GM20431 (cell line): ENCODE measurements at regions not wholly inside any gene's neighbourhood (a gene's known extent, or its start where the extent isn't known, plus 50 kb on each side); places are given as distances from the start of the nearest gene placed in this dataset.

Source experiments
- in situ Hi-C: fragments of 300-500 bp; cut with MseI, MboI; formaldehyde crosslinking; loops from one replicate; pipeline ENCODE4 v1.15.0; 2020; ENCODE audit warnings: low sequenced_read_pairs; ENCODE audit not compliant: unreplicated experiment

- in situ Hi-C loops: loop anchor here (25.0 kb wide), 1 partner anchor 1099 kb away; no protein-coding TSS in a partner anchor
These were observed 444.6 kb upstream of the SGCG start for GRCh38 chr13:22736084-22736767.

DNA sequence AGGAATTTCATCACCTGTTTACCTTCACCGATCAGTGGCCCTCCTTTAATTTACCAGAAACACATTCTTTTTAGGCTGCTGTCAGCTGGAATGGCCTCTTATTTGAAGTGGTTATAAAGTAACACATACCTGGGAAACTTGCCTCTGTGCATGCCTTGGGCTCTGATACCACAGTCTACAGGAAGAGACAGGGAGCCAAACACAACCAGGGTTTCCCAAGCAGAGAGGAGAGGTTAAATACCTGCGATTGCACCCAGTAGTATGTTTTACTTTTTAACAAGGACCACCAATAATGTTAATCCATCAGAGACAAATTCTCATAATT is 444.0 kb upstream of the SGCG start:
- in situ Hi-C loops: loop anchor here (25.0 kb wide), 1 partner anchor 1099 kb away; no protein-coding TSS in a partner anchor

DNA sequence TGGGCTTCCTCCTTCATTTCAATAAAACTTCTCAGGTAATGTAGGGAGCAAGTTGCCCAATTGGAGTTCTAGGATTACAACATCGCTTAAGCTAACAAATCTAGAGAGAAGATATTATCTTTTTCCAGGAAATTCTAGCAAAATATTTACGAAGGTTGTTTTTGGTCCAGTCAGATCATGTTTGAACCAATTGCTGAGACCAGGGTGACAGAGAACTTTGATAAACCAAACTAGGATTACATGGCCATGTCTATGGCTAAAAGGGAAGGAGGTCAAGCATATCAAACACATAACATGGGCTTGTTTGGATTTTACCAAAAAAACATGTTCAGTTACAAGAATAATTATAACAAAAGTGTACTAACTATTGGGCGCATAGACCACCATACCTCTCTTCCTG is 442.4 kb upstream of the SGCG start:
- in situ Hi-C loops: loop anchor here (25.0 kb wide), 1 partner anchor 1101 kb away; no protein-coding TSS in a partner anchor

DNA sequence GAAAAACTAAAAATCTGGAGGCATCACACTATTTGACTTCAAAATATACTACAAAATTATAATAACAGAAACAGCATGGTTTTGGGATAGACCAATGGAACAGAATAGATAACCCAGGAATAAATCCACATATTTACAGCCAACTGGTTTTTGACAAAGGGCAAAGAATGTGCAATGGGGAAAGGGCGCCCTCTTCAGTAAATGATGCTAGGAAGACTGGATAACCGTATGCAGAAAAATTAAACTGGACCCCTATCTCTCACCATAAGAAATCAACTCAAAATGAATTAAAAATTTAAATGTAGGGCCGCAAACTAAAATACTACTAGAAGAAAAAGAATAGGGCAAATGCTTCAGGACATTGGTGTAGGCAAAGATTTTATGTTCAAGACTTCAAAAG is 440.5 kb upstream of the SGCG start:
- in situ Hi-C loops: loop anchor here (25.0 kb wide), 1 partner anchor 1103 kb away; no protein-coding TSS in a partner anchor

DNA sequence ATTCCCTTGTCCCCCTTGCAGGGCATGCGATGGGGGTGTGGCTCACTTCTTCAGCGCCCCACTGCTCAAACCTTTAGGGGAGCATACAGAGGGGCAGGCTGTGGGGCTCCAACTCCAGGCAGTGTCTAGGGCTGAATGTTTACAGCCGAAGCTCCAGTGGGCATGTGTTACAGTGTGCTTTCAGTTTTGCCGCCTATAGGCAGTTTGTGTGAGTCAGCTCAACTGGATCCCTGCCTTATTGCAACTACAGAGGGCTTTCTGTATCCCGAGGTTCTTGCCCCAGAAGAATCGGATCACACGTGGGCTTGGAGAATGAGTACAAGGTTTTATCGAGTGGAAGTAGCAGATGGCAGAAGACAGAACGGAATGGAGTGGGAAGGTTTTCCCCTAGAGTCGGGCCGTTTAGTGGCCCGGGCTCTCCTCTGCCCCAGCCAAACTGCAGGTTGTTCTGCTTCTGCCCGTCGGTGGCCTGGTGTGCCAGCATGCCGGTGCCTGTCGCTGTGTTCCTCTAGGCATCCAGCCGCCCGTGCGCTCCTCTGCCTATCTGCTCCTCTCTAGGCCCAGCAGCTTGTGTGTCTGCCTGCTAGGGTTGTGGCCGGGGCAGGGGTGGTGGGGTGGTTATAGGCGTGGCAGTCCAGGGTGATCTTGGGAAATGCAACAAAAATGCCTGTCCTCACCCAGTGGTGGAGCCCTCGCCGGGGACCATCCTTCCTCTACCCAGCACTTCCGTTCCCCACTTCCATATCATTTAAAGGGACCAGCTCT is 435.9 kb upstream of the SGCG start:
- in situ Hi-C loops: loop anchor here (25.0 kb wide), 1 partner anchor 1108 kb away; no protein-coding TSS in a partner anchor

GRCh38 chr13:22748866-22749577 is 431.8 kb upstream of the SGCG start:
- in situ Hi-C loops: loop anchor here (25.0 kb wide), 1 partner anchor 1112 kb away; no protein-coding TSS in a partner anchor

GRCh38 chr13:22749626-22750025 is 431.2 kb upstream of the SGCG start:
- in situ Hi-C loops: loop anchor here (25.0 kb wide), 1 partner anchor 1112 kb away; no protein-coding TSS in a partner anchor

DNA sequence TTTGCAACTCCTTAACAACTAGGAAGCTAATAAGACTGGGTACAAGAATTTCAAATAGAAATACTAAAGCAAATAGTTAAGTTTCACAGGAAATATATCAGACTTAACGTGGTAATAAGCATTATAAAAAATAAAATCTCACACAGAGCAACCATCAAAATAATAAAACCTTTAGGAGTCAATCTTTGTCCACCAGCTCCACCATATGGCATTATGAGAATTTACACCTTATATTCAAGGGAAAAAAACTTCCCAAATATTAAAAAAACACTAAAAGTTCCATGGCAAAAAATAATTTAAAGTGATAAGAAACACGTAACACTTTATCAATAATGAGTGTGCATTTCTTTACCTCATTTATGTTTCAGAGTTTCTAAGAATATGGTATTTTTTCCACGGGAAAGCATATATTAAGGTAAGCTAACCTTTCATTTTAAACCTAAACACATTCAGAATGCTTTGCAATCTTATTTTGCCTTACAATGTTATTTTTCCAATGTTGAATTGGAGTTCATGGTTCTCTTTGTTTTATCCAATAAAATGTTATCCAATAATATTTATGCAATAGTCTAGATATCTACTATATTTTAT is 423.2 kb upstream of the SGCG start:
- in situ Hi-C loops: no loop called here

DNA sequence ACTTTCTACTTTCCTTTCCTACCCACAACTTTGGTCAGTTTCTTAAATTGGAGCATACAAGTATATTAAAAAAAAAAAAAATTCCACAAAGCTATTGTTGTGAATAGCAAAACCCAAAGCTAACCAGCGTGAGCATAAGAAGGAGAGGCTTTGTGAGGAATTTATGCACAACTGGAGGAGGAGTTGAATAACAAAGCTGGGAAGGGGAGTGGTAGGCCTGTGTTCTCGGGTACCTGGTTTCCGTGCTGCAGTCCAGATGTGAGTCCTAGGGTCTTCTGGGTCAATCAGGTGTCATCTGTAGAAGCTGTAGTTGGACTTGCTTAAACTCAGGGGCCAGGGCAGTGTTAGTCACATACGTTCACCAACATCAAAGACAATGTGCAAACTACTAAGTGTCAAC is 422.5 kb upstream of the SGCG start:
- in situ Hi-C loops: no loop called here

DNA sequence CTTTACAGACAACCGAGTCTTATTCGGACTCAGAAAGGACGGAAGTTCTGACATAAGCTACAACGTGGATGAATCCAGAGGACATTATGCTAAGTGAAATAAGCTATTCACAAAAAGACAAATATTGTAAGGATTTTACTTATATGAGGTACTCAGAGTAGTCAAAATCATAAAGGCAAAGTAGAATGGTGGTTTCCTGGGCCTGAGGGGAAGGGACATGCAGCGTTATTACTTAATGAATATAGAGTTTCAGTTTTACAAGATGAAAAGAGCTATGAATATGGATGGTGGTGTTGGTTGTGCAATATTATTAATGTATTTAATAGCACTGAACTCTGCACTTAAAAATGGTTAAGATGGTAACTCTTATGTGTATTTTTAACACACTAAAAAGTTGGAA is 419.1 kb upstream of the SGCG start:
- in situ Hi-C loops: no loop called here

GRCh38 chr13:22765547-22765946 is 415.2 kb upstream of the SGCG start:
- in situ Hi-C loops: no loop called here

GRCh38 chr13:22770891-22771290 is 409.9 kb upstream of the SGCG start:
- in situ Hi-C loops: no loop called here

- in situ Hi-C loops: no loop called here
These were observed 407.3 kb upstream of the SGCG start for GRCh38 chr13:22773465-22773864.

- in situ Hi-C loops: no loop called here
These were observed 404.2 kb upstream of the SGCG start for GRCh38 chr13:22776394-22777186.

GRCh38 chr13:22777207-22777606 is 403.6 kb upstream of the SGCG start:
- in situ Hi-C loops: no loop called here

DNA sequence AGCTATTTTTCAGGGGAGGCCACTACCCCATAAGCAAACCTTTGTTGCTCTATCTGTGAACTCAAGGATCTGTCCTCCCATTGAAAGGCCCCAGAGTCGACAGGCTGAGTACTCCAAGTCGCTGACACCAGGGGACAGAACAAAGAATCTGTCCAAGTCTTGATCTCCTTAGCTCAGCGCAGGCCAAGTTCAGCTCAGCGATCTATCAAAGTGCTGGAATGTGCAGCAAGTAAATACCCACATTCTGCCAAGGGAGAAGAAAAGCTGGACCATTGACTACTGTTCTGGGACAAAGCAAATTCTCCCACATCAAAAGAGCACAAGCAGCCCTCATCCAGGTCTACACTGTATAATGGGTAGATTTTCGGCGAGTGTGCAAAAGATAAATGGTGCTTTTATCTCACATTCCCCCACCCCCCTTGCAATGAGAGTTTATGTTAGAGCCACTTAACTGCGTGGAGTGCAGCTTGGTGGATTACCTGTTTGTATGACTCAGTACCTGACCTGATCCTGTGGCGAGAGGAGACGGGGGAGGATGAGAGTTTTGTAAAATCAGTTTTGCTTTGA is 391.7 kb upstream of the SGCG start:
- in situ Hi-C loops: no loop called here

DNA sequence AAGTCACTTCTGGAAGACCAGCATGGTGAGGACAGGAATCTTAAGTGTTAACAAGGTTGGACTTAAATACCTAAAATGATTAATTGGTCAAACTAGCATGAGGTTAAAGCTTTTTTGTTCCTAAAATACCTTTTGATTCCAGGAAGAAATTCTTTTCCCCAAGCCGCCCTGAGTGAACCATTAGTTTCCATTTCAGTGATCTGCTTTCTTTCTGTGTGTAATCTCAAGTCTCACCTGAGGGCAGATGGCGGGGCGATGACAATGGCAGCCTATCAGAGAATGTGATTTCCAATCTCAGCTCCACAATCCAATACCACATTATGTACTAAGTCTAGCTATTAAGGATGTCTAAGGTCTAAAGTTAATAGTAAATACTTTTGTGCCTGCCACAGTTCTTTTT is 390.9 kb upstream of the SGCG start:
- in situ Hi-C loops: no loop called here

DNA sequence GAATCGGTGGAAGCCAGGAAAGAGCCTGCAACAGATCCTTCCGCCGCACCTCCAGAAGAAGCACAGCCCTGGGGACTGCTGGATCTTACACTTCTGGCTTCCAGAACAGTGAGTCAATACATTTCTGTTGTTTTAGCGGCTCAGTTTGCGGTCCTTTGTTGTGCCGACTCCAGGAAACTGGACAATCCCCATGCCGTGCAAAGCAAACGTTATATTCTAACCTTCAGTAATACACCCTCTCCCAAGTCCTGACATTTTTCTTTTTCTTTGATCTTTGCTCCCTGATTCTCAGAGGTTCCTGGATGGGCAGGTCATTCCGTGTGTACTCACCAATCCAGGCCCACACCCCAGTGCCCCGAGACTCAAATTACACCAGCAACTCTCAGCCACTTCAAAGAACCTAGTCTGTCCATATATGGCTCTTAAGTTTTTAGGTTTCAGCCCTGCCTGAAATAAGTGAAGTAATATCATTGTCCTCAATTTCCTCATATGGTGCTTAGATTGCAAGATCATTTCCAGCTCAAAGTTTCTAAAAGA is 387.1 kb upstream of the SGCG start:
- in situ Hi-C loops: no loop called here
